ENCODE measurements at regions not wholly inside any gene's neighbourhood (a gene's known extent, or its start where the extent isn't known, plus 50 kb on each side); places are given as distances from the start of the nearest gene placed in this dataset.

GRCh38 chr2:234629596-234629995 lies 132.7 kb upstream of the ARL4C start:
- CTCF ChIA-PET (ENCODE audit: partially characterized antibody), result interaction anchor here (1.7 kb wide), 1 partner anchor 18 kb away, joined by 6 read pairs; no protein-coding TSS in a partner anchor
- H3K79me2 ChIP-seq (ENCODE audit: control insufficient read depth in 1 of 2, insufficient read depth in 2 of 2, low read length in 2 of 2), result no peaks in the 10 kb centered on the region
- no peak overlapping the region for H3K56ac ChIP-seq (replicated peaks; ENCODE audit: insufficient read length, low read depth, low read length)
- H2BK12ac ChIP-seq (ENCODE audit: low read depth, low read length), result no peak overlapping the region
- H3K4me1 ChIP-seq (replicated peaks in 1 of 4; ENCODE audit: control insufficient read depth in 3 of 4, insufficient read depth in 4 of 4, low read length in 3 of 4), result peaks cover 10 to 28% (median 19%) of the 10 kb centered on the region in 4 experiments
- H3K27me3 ChIP-seq (replicated peaks in 1 of 4; ENCODE audit: control insufficient read depth in 3 of 4, extremely low read depth in 1 of 4, insufficient read depth in 3 of 4, low read length in 3 of 4), result no peaks in the 10 kb centered on the region
- H3K9me3 ChIP-seq (ENCODE audit: insufficient read depth in 2 of 2, low read depth in 1 of 2, low read length in 1 of 2), result no peaks in the 10 kb centered on the region
- no peak overlapping the region for H3K18ac ChIP-seq (ENCODE audit: extremely low read depth, low read length)
- no peak overlapping the region for H3K9ac ChIP-seq (replicated peaks in 1 of 4; ENCODE audit: extremely low read depth in 1 of 4, low read depth in 3 of 4, low read length in 3 of 4)
- H4K5ac ChIP-seq (ENCODE audit: insufficient read length, low read depth, low read length), result no peak overlapping the region
- WGBS, 2 experiments (ENCODE audit: extremely low coverage in 1 of 2, insufficient coverage in 1 of 2, insufficient read length in 1 of 2, insufficient replicate concordance in 2 of 2, low coverage in 1 of 2, low lambda C conversion rate in 2 of 2, missing lambda C conversion rate in 1 of 2), result 87% methylated on average over 3 of the region's 3 CpGs; no CpG with 5 or more reads in 1 of the 2 experiments
- H2BK5ac ChIP-seq (ENCODE audit: low read depth, low read length), result no peak overlapping the region
- H4K8ac ChIP-seq (ENCODE audit: extremely low read depth, insufficient read depth, low read length), result no peak overlapping the region
- H3K4me3 ChIP-seq (ENCODE audit: extremely low read depth in 1 of 4, insufficient read depth in 2 of 4, low read depth in 3 of 4, low read length in 4 of 4), result no peak overlapping the region
- no peak overlapping the region for H2AFZ ChIP-seq (ENCODE audit: low read length)
- POLR2A ChIA-PET (ENCODE audit: partially characterized antibody), result no interaction called here
- H3K23me2 ChIP-seq (ENCODE audit: low read depth, low read length), result 0 out of 2 replicates have a peak, but pooled peaks cover 5% of the 10 kb centered on the region
- no peaks in the 10 kb centered on the region for H3K79me1 ChIP-seq (ENCODE audit: low read depth, low read length)
- H2BK15ac ChIP-seq (ENCODE audit: low read length), result no peak overlapping the region
- no peaks in the 10 kb centered on the region for H3K36me3 ChIP-seq (ENCODE audit: control insufficient read depth in 2 of 4, insufficient read depth in 4 of 4, low read length in 3 of 4)
- no peak for TF ChIP-seq EP300 (IDR thresholded peaks at IDR 0.05; ENCODE audit: borderline replicate concordance in 1 of 2, low read depth in 2 of 2, low read length in 2 of 2)
- no peak for TF ChIP-seq MAX (IDR thresholded peaks at IDR 0.05)
- no peak for TF ChIP-seq SIN3A (conservative IDR thresholded peaks at IDR 0.05 in 1 of 2, IDR thresholded peaks at IDR 0.05 in 1 of 2; ENCODE audit: low read depth in 1 of 2, low read length in 2 of 2)
- no peak for TF ChIP-seq CREB1 (IDR thresholded peaks at IDR 0.05)
- TF ChIP-seq TCF12 (IDR thresholded peaks at IDR 0.05; ENCODE audit: low read depth, low read length), result no peak
- no peak for TF ChIP-seq CHD2 (IDR thresholded peaks at IDR 0.05; ENCODE audit: low read length)
- TF ChIP-seq RXRA (IDR thresholded peaks at IDR 0.05; ENCODE audit: insufficient read depth, low read depth, low read length), result no peak
- H3K14ac ChIP-seq (ENCODE audit: insufficient read length), result no peak overlapping the region
- H3K23ac ChIP-seq (ENCODE audit: insufficient read length), result no peak overlapping the region
- no peak overlapping the region for H3K4me2 ChIP-seq (ENCODE audit: insufficient read depth in 1 of 2, low read depth in 2 of 2, low read length in 2 of 2)
- H4K20me1 ChIP-seq (replicated peaks in 1 of 2; ENCODE audit: control insufficient read depth in 1 of 2, insufficient read depth in 2 of 2, low read length in 2 of 2), result no peaks in the 10 kb centered on the region
- no peak overlapping the region for H2AK5ac ChIP-seq (ENCODE audit: low read depth, low read length)
- no peak overlapping the region for H3K27ac ChIP-seq (ENCODE audit: low read depth, low read length)
- no peak overlapping the region for H4K91ac ChIP-seq (replicated peaks; ENCODE audit: insufficient read length, low read length)
- no peak overlapping the region for H2BK20ac ChIP-seq (ENCODE audit: low read length)
- FAIRE-seq (no peak), DNase-seq (ENCODE audit: low read depth in 1 of 2, low spot score in 2 of 2) (no peak)
- no peak overlapping the region for H3K4ac ChIP-seq (replicated peaks; ENCODE audit: insufficient read length, low read depth, low read length)
- H2BK120ac ChIP-seq (replicated peaks; ENCODE audit: low read depth, low read length), result no peak overlapping the region
